NCI-H128 (cell line): ENCODE measurements at regions not wholly inside any gene's neighbourhood (a gene's known extent, or its start where the extent isn't known, plus 50 kb on each side); places are given as distances from the start of the nearest gene placed in this dataset.

ENCODE experiments used
- DNase-seq: peaks from one replicate; lab custom pipeline; 2025; ENCODE audit not compliant: unreplicated experiment; lab: John Stamatoyannopoulos, UW

GRCh38 chr7:49247759-49248158 is 323.4 kb downstream of the CDC14C start:
- DNase-seq, result no peak

GRCh38 chr7:49255054-49255453 is 330.7 kb downstream of the CDC14C start:
- no peak for DNase-seq

GRCh38 chr7:49260538-49260937 is 336.2 kb downstream of the CDC14C start:
- no peak for DNase-seq

GRCh38 chr7:49261928-49262327 is 337.6 kb downstream of the CDC14C start:
- DNase-seq, result no peak

- DNase-seq, result no peak
Observed at GRCh38 chr7:49264530-49264929, 340.2 kb downstream of the CDC14C start.

GRCh38 chr7:49273897-49274296 is 349.6 kb downstream of the CDC14C start:
- DNase-seq, result no peak

GRCh38 chr7:49279891-49280290 is 355.5 kb downstream of the CDC14C start:
- no peak for DNase-seq

- DNase-seq, result no peak
Observed at GRCh38 chr7:49287653-49288052, 363.3 kb downstream of the CDC14C start.

GRCh38 chr7:49294611-49295010 is 370.3 kb downstream of the CDC14C start:
- DNase-seq, result no peak

GRCh38 chr7:49295146-49295545 is 370.8 kb downstream of the CDC14C start:
- no peak for DNase-seq

GRCh38 chr7:49297958-49298357 is 373.6 kb downstream of the CDC14C start:
- no peak for DNase-seq

- DNase-seq, result no peak
Observed at GRCh38 chr7:49308787-49309186, 384.4 kb downstream of the CDC14C start.

GRCh38 chr7:49320083-49320482 is 395.7 kb downstream of the CDC14C start:
- no peak for DNase-seq

- DNase-seq, result no peak
Observed at GRCh38 chr7:49321843-49322242, 397.5 kb downstream of the CDC14C start.

- DNase-seq, result no peak
Observed at GRCh38 chr7:49322476-49322875, 398.1 kb downstream of the CDC14C start.

GRCh38 chr7:49324040-49324439 is 399.7 kb downstream of the CDC14C start:
- DNase-seq, result no peak

- DNase-seq, result no peak
Observed at GRCh38 chr7:49324707-49325106, 400.4 kb downstream of the CDC14C start.

GRCh38 chr7:49325571-49325970 is 401.2 kb downstream of the CDC14C start:
- DNase-seq, result no peak

GRCh38 chr7:49327155-49327554 is 402.8 kb downstream of the CDC14C start:
- DNase-seq, result no peak

- no peak for DNase-seq
Observed at GRCh38 chr7:49333180-49333881, 409.0 kb downstream of the CDC14C start.

GRCh38 chr7:49341849-49342248 is 417.5 kb downstream of the CDC14C start:
- no peak for DNase-seq

GRCh38 chr7:49344556-49344955 is 420.2 kb downstream of the CDC14C start:
- DNase-seq, result no peak

- DNase-seq, result no peak
Observed at GRCh38 chr7:49346195-49346899, 422.0 kb downstream of the CDC14C start.
